Testis (tissue), 2 donors: ENCODE measurements at regions not wholly inside any gene's neighbourhood (a gene's known extent, or its start where the extent isn't known, plus 50 kb on each side); places are given as distances from the start of the nearest gene placed in this dataset.

Experiments used
- DNase-seq: peaks from one replicate; pipeline ENCODE4 v3.0.0-alpha.2; 2019
- H3K27ac ChIP-seq, 2 donors: fragments of 200-600 bp; sonication (generic); one replicate each; pipeline ENCODE4 v1.5.1; 2019
- H3K27me3 ChIP-seq: fragments of 200-600 bp; sonication (generic); one replicate; pipeline ENCODE4 v1.5.1; 2019
- H3K36me3 ChIP-seq: fragments of 200-600 bp; sonication (generic); one replicate; pipeline ENCODE4 v1.5.1; 2017; ENCODE audit warnings: low read depth; ENCODE audit errors: missing control alignments
- H3K4me1 ChIP-seq: fragments of 200-600 bp; sonication (generic); one replicate; pipeline ENCODE4 v1.5.1; 2019
- H3K4me3 ChIP-seq, 2 donors: fragments of 200-600 bp; sonication (generic); one replicate each; pipeline ENCODE4 v1.5.1; 2017 to 2019
- H3K9me3 ChIP-seq: fragments of 200-600 bp; sonication (generic); one replicate; pipeline ENCODE4 v1.5.1; 2017
- POLR2A ChIP-seq: fragments of 450-650 bp; IDR thresholded peaks from one replicate; pipeline ENCODE4 v1.6.1; 2017; ENCODE audit warnings: antibody characterized with exemption, mild to moderate bottlenecking, moderate library complexity
- WGBS, 2 donors: methylation state at CpG; one replicate each; pipeline ENCODE4 v1.1.5; 2018; 5-methylcytosine and 5-hydroxymethylcytosine counted together
- intact Hi-C: fragments of 100-400 bp; cut with DNase I; formaldehyde crosslinking; loops from one replicate; pipeline ENCODE4 v1.15.1; 2023; ENCODE audit warnings: low total_unique reads
- TF ChIP-seq, protein P1 (sequence below), 3 experiments: fragments of 450-650 bp in 2 of 3; fragments of 200-600 bp in 1 of 3; sonication (generic) in 1 of 3; IDR thresholded peaks; one replicate each; pipeline ENCODE4 v1.5.1; 2016 to 2019; ENCODE audit warnings: antibody characterized with exemption in 3 of 3, mild to moderate bottlenecking in 2 of 3, moderate library complexity in 1 of 3

DNA sequence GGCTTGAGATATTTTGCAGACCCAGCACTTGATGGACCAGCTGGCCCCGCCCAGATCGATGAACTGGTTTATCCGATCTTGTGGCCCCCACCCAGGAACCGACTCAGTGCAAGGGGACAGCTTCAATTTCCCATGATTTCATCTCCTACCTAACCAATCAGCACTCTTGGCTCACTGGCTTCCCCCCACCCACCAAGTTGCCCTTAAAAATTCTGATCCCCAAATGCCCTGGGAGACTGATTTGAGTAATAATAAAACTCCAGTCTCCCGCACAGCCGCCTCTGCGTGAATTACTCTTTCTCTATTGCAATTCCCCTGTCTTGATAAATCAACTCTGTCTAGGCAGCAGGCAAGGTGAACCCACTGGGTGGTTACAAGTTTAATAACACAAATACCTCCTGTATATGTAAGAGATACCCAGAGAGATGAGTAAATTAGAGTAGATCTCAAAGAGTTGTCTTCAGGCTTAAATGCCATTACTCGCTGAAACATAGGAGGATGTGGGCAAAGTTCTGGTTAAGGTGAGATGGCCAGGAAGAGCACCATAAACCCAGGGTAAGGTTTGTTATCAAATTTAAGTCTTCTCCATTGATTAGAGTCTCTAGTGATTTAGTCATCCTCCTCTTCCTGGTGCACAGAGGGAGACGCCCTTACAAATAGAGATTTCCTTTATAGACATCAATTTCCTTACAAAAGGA is 222.8 kb downstream of the ARL4C start:
- Histone ChIP-seq H3K36me3 (no peaks in the 10 kb centered on the region), H3K27me3 (no peaks in the 10 kb centered on the region), H3K9me3 (no peaks in the 10 kb centered on the region), H3K4me1 (no peaks in the 10 kb centered on the region), H3K4me3 (no peak overlapping the region), H3K27ac (no peak overlapping the region)
- DNase-seq: no peak
- 86% methylated on average over 9 of the region's 9 CpGs for WGBS, 2 donors
- intact Hi-C loops: no loop called here
- TF ChIP-seq, protein P1, sequence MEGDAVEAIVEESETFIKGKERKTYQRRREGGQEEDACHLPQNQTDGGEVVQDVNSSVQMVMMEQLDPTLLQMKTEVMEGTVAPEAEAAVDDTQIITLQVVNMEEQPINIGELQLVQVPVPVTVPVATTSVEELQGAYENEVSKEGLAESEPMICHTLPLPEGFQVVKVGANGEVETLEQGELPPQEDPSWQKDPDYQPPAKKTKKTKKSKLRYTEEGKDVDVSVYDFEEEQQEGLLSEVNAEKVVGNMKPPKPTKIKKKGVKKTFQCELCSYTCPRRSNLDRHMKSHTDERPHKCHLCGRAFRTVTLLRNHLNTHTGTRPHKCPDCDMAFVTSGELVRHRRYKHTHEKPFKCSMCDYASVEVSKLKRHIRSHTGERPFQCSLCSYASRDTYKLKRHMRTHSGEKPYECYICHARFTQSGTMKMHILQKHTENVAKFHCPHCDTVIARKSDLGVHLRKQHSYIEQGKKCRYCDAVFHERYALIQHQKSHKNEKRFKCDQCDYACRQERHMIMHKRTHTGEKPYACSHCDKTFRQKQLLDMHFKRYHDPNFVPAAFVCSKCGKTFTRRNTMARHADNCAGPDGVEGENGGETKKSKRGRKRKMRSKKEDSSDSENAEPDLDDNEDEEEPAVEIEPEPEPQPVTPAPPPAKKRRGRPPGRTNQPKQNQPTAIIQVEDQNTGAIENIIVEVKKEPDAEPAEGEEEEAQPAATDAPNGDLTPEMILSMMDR (IDR thresholded peaks at IDR 0.05): no peak
- TF ChIP-seq POLR2A: no peak

DNA sequence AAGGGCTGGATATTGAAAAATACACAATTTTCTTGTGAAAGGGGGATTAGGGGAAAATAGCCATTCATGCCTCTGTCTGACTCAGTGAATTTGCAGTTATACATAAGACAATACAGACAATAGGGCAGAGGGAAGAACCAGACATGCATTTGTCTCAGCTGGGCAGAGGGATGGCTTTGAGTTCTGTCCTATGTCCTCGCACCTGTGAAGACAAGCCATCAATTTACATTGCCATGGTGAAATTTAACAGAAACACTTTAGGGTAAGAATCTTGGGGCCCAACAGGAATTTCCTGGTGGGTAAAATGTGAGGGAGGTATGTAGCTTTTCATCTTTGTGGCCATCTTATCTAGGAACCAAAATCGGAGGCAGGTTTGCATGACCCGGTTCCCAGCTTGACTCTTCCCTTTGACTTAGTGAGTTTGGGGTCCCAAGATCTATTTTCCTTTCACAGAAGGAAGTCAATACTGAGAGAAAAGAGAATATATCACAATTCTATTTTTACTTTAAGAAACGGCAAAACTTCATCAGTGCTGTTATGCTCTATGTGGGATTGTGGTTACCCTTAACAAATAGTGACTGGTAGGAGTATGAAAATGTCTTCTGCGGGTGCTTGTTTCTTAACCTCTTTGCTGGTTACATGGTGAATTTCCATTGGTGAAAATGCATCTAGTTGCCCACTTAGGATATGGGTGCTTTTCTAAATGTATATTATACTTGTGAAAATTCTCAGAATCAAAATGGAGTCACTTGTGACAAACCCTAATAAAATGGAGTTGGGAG is 221.8 kb downstream of the SPP2 start:
- no peaks in the 10 kb centered on the region for H3K27me3 ChIP-seq
- H3K27ac ChIP-seq: no peak overlapping the region
- intact Hi-C loops: no loop called here
- no peaks in the 10 kb centered on the region for H3K4me1 ChIP-seq
- H3K9me3 ChIP-seq: no peaks in the 10 kb centered on the region
- no peak overlapping the region for H3K4me3 ChIP-seq
- no peaks in the 10 kb centered on the region for H3K36me3 ChIP-seq
- TF ChIP-seq, protein P1 (IDR thresholded peaks at IDR 0.05): no peak
- no peak for TF ChIP-seq POLR2A
- WGBS, 2 donors: 90 to 92% methylated on average over 5 of the region's 5 CpGs
- no peak for DNase-seq

DNA sequence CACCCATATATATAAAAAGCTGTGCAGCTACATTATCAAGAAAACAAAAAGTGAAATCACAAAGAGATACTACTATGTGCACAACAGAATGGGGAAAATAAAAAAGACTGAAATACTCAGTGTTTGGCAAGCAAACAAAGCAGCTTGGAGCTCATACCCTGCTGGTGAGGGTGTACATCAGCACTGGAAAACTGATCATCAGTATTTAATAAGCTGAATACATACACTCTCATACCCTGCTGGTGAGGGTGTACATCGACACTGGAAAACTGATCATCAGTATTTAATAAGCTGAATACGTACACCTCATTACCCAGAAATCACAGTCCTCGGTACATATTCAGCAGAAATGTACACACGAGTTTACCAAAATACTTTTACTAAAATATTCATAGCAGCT is 220.8 kb downstream of the SPP2 start:
- Histone ChIP-seq H3K4me1 (no peaks in the 10 kb centered on the region), H3K9me3 (no peaks in the 10 kb centered on the region), H3K4me3 (no peak overlapping the region), H3K27ac (no peak overlapping the region), H3K27me3 (no peaks in the 10 kb centered on the region), H3K36me3 (no peaks in the 10 kb centered on the region)
- TF ChIP-seq, protein P1 (IDR thresholded peaks at IDR 0.05): no peak
- no peak for TF ChIP-seq POLR2A
- DNase-seq: no peak
- intact Hi-C loops: no loop called here
- 77 to 80% methylated on average over 4 of the region's 4 CpGs for WGBS, 2 donors

DNA sequence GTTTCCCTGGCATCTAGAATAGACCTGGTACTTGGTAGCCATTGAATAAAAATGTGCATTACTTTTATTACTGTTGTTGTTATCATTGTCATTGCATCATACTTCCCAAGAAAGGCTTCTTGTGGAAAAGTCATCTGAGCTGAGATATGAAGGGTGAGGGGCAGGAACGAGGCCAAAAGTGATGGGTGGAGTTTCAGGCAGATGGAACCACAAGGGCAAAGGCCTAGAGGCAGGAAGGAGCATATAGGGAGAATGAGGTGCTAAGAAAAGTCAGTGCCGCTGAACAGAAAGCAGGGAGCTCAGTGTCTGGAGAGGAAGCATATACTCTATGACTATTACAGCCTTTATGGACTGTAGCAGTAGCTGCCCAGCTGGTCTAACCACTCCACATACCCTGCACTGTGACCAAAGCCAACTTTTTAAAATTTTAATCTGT is 219.3 kb downstream of the SPP2 start:
- H3K9me3 ChIP-seq: no peaks in the 10 kb centered on the region
- no peak for DNase-seq
- H3K4me3 ChIP-seq: no peak overlapping the region
- H3K27me3 ChIP-seq: no peaks in the 10 kb centered on the region
- H3K27ac ChIP-seq: no peak overlapping the region
- H3K4me1 ChIP-seq: no peaks in the 10 kb centered on the region
- 76% methylated on average over 2 of the region's 2 CpGs for WGBS, 2 donors
- H3K36me3 ChIP-seq: no peaks in the 10 kb centered on the region
- intact Hi-C loops: no loop called here
- no peak for TF ChIP-seq POLR2A
- TF ChIP-seq, protein P1 (IDR thresholded peaks at IDR 0.05): no peak
